Testis (tissue), 2 donors: ENCODE measurements at regions not wholly inside any gene's neighbourhood (a gene's known extent, or its start where the extent isn't known, plus 50 kb on each side); places are given as distances from the start of the nearest gene placed in this dataset.
A peak's percentile ranks its signal among the peaks of the same experiment; 100 is the strongest.
"Not testable (repeated sequence)": the region's sequence is repeated elsewhere in the genome, so short reads cannot be mapped to it uniquely, and the experiment has no call there.

Experiments used
- DNase-seq: peaks from one replicate; pipeline ENCODE4 v3.0.0-alpha.2; 2019
- H3K27ac ChIP-seq, 2 donors: fragments of 200-600 bp; sonication (generic); one replicate each; pipeline ENCODE4 v1.5.1; 2019
- H3K27me3 ChIP-seq: fragments of 200-600 bp; sonication (generic); one replicate; pipeline ENCODE4 v1.5.1; 2019
- H3K36me3 ChIP-seq: fragments of 200-600 bp; sonication (generic); one replicate; pipeline ENCODE4 v1.5.1; 2017; ENCODE audit warnings: low read depth; ENCODE audit errors: missing control alignments
- H3K4me1 ChIP-seq: fragments of 200-600 bp; sonication (generic); one replicate; pipeline ENCODE4 v1.5.1; 2019
- H3K4me3 ChIP-seq, 2 donors: fragments of 200-600 bp; sonication (generic); one replicate each; pipeline ENCODE4 v1.5.1; 2017 to 2019
- H3K9me3 ChIP-seq: fragments of 200-600 bp; sonication (generic); one replicate; pipeline ENCODE4 v1.5.1; 2017
- CTCF ChIP-seq, 3 experiments: fragments of 450-650 bp in 2 of 3; fragments of 200-600 bp in 1 of 3; sonication (generic) in 1 of 3; IDR thresholded peaks; one replicate each; pipeline ENCODE4 v1.5.1; 2016 to 2019; ENCODE audit warnings: antibody characterized with exemption in 3 of 3, mild to moderate bottlenecking in 2 of 3, moderate library complexity in 1 of 3
- POLR2A ChIP-seq: fragments of 450-650 bp; IDR thresholded peaks from one replicate; pipeline ENCODE4 v1.6.1; 2017; ENCODE audit warnings: antibody characterized with exemption, mild to moderate bottlenecking, moderate library complexity
- WGBS, 2 donors: methylation state at CpG; one replicate each; pipeline ENCODE4 v1.1.5; 2018; 5-methylcytosine and 5-hydroxymethylcytosine counted together
- intact Hi-C: fragments of 100-400 bp; cut with DNase I; formaldehyde crosslinking; loops from one replicate; pipeline ENCODE4 v1.15.1; 2023; ENCODE audit warnings: low total_unique reads

- H3K4me1 ChIP-seq = peaks cover 7% of the 10 kb centered on the region
- H3K27me3 ChIP-seq = no peaks in the 10 kb centered on the region
- H3K4me3 ChIP-seq = no peak overlapping the region
- WGBS, 2 donors = 51 to 56% methylated on average over 7 of the region's 7 CpGs
- H3K36me3 ChIP-seq = no peaks in the 10 kb centered on the region
- H3K9me3 ChIP-seq = no peaks in the 10 kb centered on the region
- H3K27ac ChIP-seq = peak overlapping the region in 1 of 2 donors; percentile 14
- no peak for TF ChIP-seq POLR2A
- TF ChIP-seq CTCF (IDR thresholded peaks at IDR 0.05) = no peak
- no peak for DNase-seq
- intact Hi-C loops = no loop called here
These were observed 285.4 kb upstream of the USP25 start for GRCh38 chr21:15444118-15444960.

- H3K27me3 ChIP-seq = no peaks in the 10 kb centered on the region
- H3K4me3 ChIP-seq = no peak overlapping the region
- H3K9me3 ChIP-seq = no peaks in the 10 kb centered on the region
- 90 to 91% methylated on average over 2 of the region's 2 CpGs for WGBS, 2 donors
- peaks cover 7% of the 10 kb centered on the region for H3K4me1 ChIP-seq
- no peak for TF ChIP-seq POLR2A
- TF ChIP-seq CTCF (IDR thresholded peaks at IDR 0.05) = no peak
- DNase-seq = no peak
- H3K36me3 ChIP-seq = no peaks in the 10 kb centered on the region
- intact Hi-C loops = no loop called here
- H3K27ac ChIP-seq = no peak overlapping the region
These were observed 284.5 kb upstream of the USP25 start for GRCh38 chr21:15445327-15445726.

GRCh38 chr21:15446223-15446622, 283.6 kb upstream of the USP25 start:
- intact Hi-C loops = no loop called here
- no peaks in the 10 kb centered on the region for H3K9me3 ChIP-seq
- WGBS, 2 donors = 71 to 82% methylated on average over 3 of the region's 3 CpGs
- no peak overlapping the region for H3K27ac ChIP-seq
- DNase-seq = no peak
- no peaks in the 10 kb centered on the region for H3K27me3 ChIP-seq
- no peaks in the 10 kb centered on the region for H3K36me3 ChIP-seq
- no peak for TF ChIP-seq POLR2A
- no peak for TF ChIP-seq CTCF (IDR thresholded peaks at IDR 0.05)
- no peak overlapping the region for H3K4me3 ChIP-seq
- H3K4me1 ChIP-seq = peaks cover 7% of the 10 kb centered on the region

GRCh38 chr21:15449556-15449955, 280.2 kb upstream of the USP25 start:
- TF ChIP-seq CTCF (IDR thresholded peaks at IDR 0.05) (no peak), POLR2A (no peak)
- no peak for DNase-seq
- no peaks in the 10 kb centered on the region for H3K36me3 ChIP-seq
- H3K4me1 ChIP-seq = no peaks in the 10 kb centered on the region
- no peak overlapping the region for H3K27ac ChIP-seq
- no peaks in the 10 kb centered on the region for H3K9me3 ChIP-seq
- H3K27me3 ChIP-seq = no peaks in the 10 kb centered on the region
- intact Hi-C loops = no loop called here
- WGBS, 2 donors = 74 to 90% methylated on average over 1 of the region's 1 CpG
- H3K4me3 ChIP-seq = no peak overlapping the region

GRCh38 chr21:15453261-15453660, 276.5 kb upstream of the USP25 start:
- Histone ChIP-seq H3K27ac (no peak overlapping the region), H3K27me3 (no peaks in the 10 kb centered on the region), H3K9me3 (no peaks in the 10 kb centered on the region), H3K36me3 (no peaks in the 10 kb centered on the region), H3K4me3 (no peak overlapping the region), H3K4me1 (no peaks in the 10 kb centered on the region)
- TF ChIP-seq CTCF (IDR thresholded peaks at IDR 0.05) (no peak), POLR2A (no peak)
- no peak for DNase-seq
- intact Hi-C loops = no loop called here

GRCh38 chr21:15453785-15454184, 276.0 kb upstream of the USP25 start:
- H3K36me3 ChIP-seq, H3K4me3 ChIP-seq, H3K4me1 ChIP-seq, H3K27me3 ChIP-seq, intact Hi-C loops, DNase-seq, H3K9me3 ChIP-seq: not testable (repeated sequence)
- peak overlapping the region in 1 of 2 donors; percentile 65 for H3K27ac ChIP-seq
- 35 to 60% methylated on average over 1 of the region's 1 CpG for WGBS, 2 donors

- DNase-seq, H3K27me3 ChIP-seq, H3K9me3 ChIP-seq, H3K4me3 ChIP-seq, H3K4me1 ChIP-seq, intact Hi-C loops, H3K36me3 ChIP-seq: not testable (repeated sequence)
- H3K27ac ChIP-seq = peak overlapping the region in 1 of 2 donors; percentile 65
- 88% methylated on average over 2 of the region's 2 CpGs for WGBS, 2 donors
These were observed 274.9 kb upstream of the USP25 start for GRCh38 chr21:15454931-15455330.
